GM12891 (cell line): ENCODE measurements at regions not wholly inside any gene's neighbourhood (a gene's known extent, or its start where the extent isn't known, plus 50 kb on each side); places are given as distances from the start of the nearest gene placed in this dataset.

Source experiments
- PAX5 ChIP-seq: IDR thresholded peaks from 2 replicates; pipeline ENCODE4 v1.6.1; 2011; ENCODE audit warnings: low read length, moderate library complexity, mild to moderate bottlenecking; ENCODE audit not compliant: insufficient read depth, severe bottlenecking
- POLR2A ChIP-seq: IDR thresholded peaks from 2 replicates; pipeline ENCODE4 v1.6.1; 2011; ENCODE audit warnings: low read depth, low read length, control low read depth
- POLR2AphosphoS5 ChIP-seq: IDR thresholded peaks from 2 replicates; pipeline ENCODE4 v1.6.1; 2011; ENCODE audit warnings: low read depth, low read length, control low read depth
- POU2F2 ChIP-seq: IDR thresholded peaks from 2 replicates; pipeline ENCODE4 v1.6.1; 2011; ENCODE audit warnings: low read depth, mild to moderate bottlenecking, control low read depth, low read length, moderate library complexity
- SPI1 ChIP-seq: IDR thresholded peaks from 2 replicates; pipeline ENCODE4 v1.6.1; 2011; ENCODE audit warnings: low read depth, low read length, control low read depth
- TAF1 ChIP-seq: IDR thresholded peaks from 2 replicates; pipeline ENCODE4 v1.6.1; 2011; ENCODE audit warnings: low read depth, low read length, control low read depth

DNA sequence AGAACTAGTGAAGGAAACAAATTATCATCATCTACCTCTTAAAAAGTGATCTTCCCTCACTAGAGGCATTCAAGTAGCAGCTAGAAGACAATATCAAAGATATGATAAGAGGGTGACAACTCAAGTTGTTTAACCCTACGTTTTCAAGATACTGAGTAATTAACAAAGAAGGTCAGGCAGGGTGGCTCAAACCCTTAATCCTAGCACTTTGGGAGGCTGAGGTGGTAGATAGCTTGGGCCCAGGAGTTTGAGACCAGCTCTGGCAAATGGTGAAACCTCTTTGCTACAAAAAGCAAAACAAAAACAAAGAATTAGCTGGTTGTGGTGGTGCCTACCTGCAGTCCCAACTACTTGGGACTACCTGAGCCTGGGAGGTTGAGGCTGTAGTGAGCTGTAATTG, 408.2 kb upstream of the TUSC1 start:
- no peak for TF ChIP-seq TAF1
- no peak for TF ChIP-seq POLR2AphosphoS5
- no peak for TF ChIP-seq POU2F2
- TF ChIP-seq POLR2A: no peak
- TF ChIP-seq SPI1: no peak
- no peak for TF ChIP-seq PAX5
